ENCODE measurements at regions not wholly inside any gene's neighbourhood (a gene's known extent, or its start where the extent isn't known, plus 50 kb on each side); places are given as distances from the start of the nearest gene placed in this dataset.

- TF ChIP-seq CHD7 (IDR thresholded peaks at IDR 0.05; ENCODE audit: insufficient replicate concordance, low read length) (no peak), RXRA (IDR thresholded peaks at IDR 0.05; ENCODE audit: insufficient read depth, low read depth, low read length) (no peak), ATF3 (IDR thresholded peaks at IDR 0.05; ENCODE audit: insufficient read depth, low read depth, low read length) (no peak), GABPA (IDR thresholded peaks at IDR 0.05; ENCODE audit: borderline replicate concordance, insufficient read depth, low read length) (no peak), SP4 (IDR thresholded peaks at IDR 0.05; ENCODE audit: low read length) (no peak), USF2 (IDR thresholded peaks at IDR 0.05; ENCODE audit: low read length) (no peak), SP2 (IDR thresholded peaks at IDR 0.05; ENCODE audit: low read length) (no peak), PHF8 (conservative IDR thresholded peaks at IDR 0.05; ENCODE audit: low read depth, low read length) (no peak), POLR2A (IDR thresholded peaks at IDR 0.05; ENCODE audit: control extremely low read depth in 1 of 2, low read depth in 2 of 2, low read length in 2 of 2) (no peak)
Observed at GRCh38 chr16:10314317-10314716, 71.5 kb upstream of the ATF7IP2 start (continued).

Data from H1 (cell line).